Prostate gland (tissue), 2 donors: ENCODE measurements at regions not wholly inside any gene's neighbourhood (a gene's known extent, or its start where the extent isn't known, plus 50 kb on each side); places are given as distances from the start of the nearest gene placed in this dataset.

Experiments
- POLR2A ChIP-seq: fragments of 450-650 bp; IDR thresholded peaks from one replicate; pipeline ENCODE4 v1.6.1; 2016; ENCODE audit warnings: antibody characterized with exemption, mild to moderate bottlenecking
- POLR2AphosphoS5 ChIP-seq: sonication (generic); formaldehyde crosslinking; IDR thresholded peaks from one replicate; pipeline ENCODE4 v1.6.1; 2017; ENCODE audit warnings: antibody characterized with exemption
- TF ChIP-seq, protein P1 (sequence below), 4 experiments: fragments of 200-600 bp in 2 of 4; fragments of 450-650 bp in 2 of 4; sonication (generic) in 2 of 4; IDR thresholded peaks; 1 replicate in 3 of 4; 2 replicates in 1 of 4; pipeline ENCODE4 v1.5.1; 2016 to 2019; ENCODE audit warnings: antibody characterized with exemption in 4 of 4, mild to moderate bottlenecking in 2 of 4, moderate library complexity in 2 of 4

- TF ChIP-seq, protein P1, sequence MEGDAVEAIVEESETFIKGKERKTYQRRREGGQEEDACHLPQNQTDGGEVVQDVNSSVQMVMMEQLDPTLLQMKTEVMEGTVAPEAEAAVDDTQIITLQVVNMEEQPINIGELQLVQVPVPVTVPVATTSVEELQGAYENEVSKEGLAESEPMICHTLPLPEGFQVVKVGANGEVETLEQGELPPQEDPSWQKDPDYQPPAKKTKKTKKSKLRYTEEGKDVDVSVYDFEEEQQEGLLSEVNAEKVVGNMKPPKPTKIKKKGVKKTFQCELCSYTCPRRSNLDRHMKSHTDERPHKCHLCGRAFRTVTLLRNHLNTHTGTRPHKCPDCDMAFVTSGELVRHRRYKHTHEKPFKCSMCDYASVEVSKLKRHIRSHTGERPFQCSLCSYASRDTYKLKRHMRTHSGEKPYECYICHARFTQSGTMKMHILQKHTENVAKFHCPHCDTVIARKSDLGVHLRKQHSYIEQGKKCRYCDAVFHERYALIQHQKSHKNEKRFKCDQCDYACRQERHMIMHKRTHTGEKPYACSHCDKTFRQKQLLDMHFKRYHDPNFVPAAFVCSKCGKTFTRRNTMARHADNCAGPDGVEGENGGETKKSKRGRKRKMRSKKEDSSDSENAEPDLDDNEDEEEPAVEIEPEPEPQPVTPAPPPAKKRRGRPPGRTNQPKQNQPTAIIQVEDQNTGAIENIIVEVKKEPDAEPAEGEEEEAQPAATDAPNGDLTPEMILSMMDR (IDR thresholded peaks at IDR 0.05), result no peak
- no peak for TF ChIP-seq POLR2A
- TF ChIP-seq POLR2AphosphoS5, result no peak
Measured at GRCh38 chr22:35206889-35207288, 50.4 kb upstream of the HMGXB4 start.
